SU-DHL-6 (cell line): ENCODE measurements at regions not wholly inside any gene's neighbourhood (a gene's known extent, or its start where the extent isn't known, plus 50 kb on each side); places are given as distances from the start of the nearest gene placed in this dataset.

Source experiments
- H2AFZ ChIP-seq: fragments of 200-600 bp; sonication (generic); 2 replicates; pipeline ENCODE4 v1.6.1; 2014; ENCODE audit warnings: low read depth, mild to moderate bottlenecking, moderate library complexity, mixed read lengths, antibody characterized with exemption, low read length; ENCODE audit not compliant: severe bottlenecking
- H3F3A ChIP-seq: fragments of 200-600 bp; shearing (Covaris generic); 2 replicates; pipeline ENCODE4 v1.6.0; 2016; ENCODE audit warnings: antibody characterized with exemption, mild to moderate bottlenecking; ENCODE audit not compliant: insufficient read depth
- H3K27ac ChIP-seq: fragments of 200-600 bp; sonication (generic); 2 replicates; pipeline ENCODE4 v1.5.1; 2016; ENCODE audit warnings: low read depth, mild to moderate bottlenecking, low read length, moderate library complexity, mixed read lengths
- H3K27me3 ChIP-seq: fragments of 200-600 bp; sonication (generic), shearing (Covaris generic); 2 replicates; pipeline ENCODE4 v1.6.0; 2014; ENCODE audit warnings: mild to moderate bottlenecking, low read length
- H3K36me3 ChIP-seq: fragments of 200-600 bp; sonication (generic); 2 replicates; pipeline ENCODE4 v1.6.1; 2014; ENCODE audit warnings: mild to moderate bottlenecking, low read length, mixed read lengths
- H3K4me2 ChIP-seq: fragments of 300-600, 200-600 bp; shearing (Covaris generic), sonication (generic); 2 replicates; pipeline ENCODE4 v1.6.0; 2014; ENCODE audit warnings: low read length, low read depth, mild to moderate bottlenecking; ENCODE audit not compliant: poor library complexity, severe bottlenecking
- H3K4me3 ChIP-seq: fragments of 200-600 bp; sonication (generic); 2 replicates; pipeline ENCODE4 v1.5.1; 2014; ENCODE audit warnings: antibody characterized with exemption, low read length, mild to moderate bottlenecking, mixed read lengths; ENCODE audit not compliant: insufficient read depth, poor library complexity, severe bottlenecking
- H3K79me2 ChIP-seq: fragments of 200-600 bp; sonication (generic); 2 replicates; pipeline ENCODE4 v1.6.1; 2014; ENCODE audit warnings: mild to moderate bottlenecking, low read length, moderate library complexity; ENCODE audit not compliant: insufficient read depth
- H3K9ac ChIP-seq: fragments of 200-600 bp; sonication (generic); 2 replicates; pipeline ENCODE4 v1.7.0; 2014; ENCODE audit warnings: mild to moderate bottlenecking, low read length
- H3K9me2 ChIP-seq: fragments of 200-600 bp; sonication (generic); replicated peaks from 2 replicates; pipeline ENCODE4 v1.6.1; 2014; ENCODE audit warnings: low read length; ENCODE audit not compliant: insufficient read depth
- H3K9me3 ChIP-seq: fragments of 200-600 bp; sonication (generic); 2 replicates; pipeline ENCODE4 v1.6.1; 2014; ENCODE audit warnings: low read length, mixed read lengths; ENCODE audit not compliant: insufficient read depth
- H4K20me1 ChIP-seq: fragments of 200-600 bp; sonication (generic); 2 replicates; pipeline ENCODE4 v1.6.1; 2014; ENCODE audit warnings: low read depth, mild to moderate bottlenecking, antibody characterized with exemption, low read length, moderate library complexity, mixed read lengths
- EZH2phosphoT487 ChIP-seq: fragments of 200-600 bp; sonication (generic), shearing (Covaris generic); conservative IDR thresholded peaks from 2 replicates; pipeline ENCODE4 v1.6.1; 2018; ENCODE audit warnings: mild to moderate bottlenecking, antibody characterized with exemption, low read length, moderate library complexity, mixed read lengths
- TF ChIP-seq, protein P1 (sequence below): fragments of 200-600 bp; sonication (generic); IDR thresholded peaks from one replicate; pipeline ENCODE4 v1.5.1; 2017; ENCODE audit warnings: antibody characterized with exemption, mild to moderate bottlenecking, low read length, moderate library complexity; ENCODE audit not compliant: insufficient read depth, poor library complexity, severe bottlenecking

DNA sequence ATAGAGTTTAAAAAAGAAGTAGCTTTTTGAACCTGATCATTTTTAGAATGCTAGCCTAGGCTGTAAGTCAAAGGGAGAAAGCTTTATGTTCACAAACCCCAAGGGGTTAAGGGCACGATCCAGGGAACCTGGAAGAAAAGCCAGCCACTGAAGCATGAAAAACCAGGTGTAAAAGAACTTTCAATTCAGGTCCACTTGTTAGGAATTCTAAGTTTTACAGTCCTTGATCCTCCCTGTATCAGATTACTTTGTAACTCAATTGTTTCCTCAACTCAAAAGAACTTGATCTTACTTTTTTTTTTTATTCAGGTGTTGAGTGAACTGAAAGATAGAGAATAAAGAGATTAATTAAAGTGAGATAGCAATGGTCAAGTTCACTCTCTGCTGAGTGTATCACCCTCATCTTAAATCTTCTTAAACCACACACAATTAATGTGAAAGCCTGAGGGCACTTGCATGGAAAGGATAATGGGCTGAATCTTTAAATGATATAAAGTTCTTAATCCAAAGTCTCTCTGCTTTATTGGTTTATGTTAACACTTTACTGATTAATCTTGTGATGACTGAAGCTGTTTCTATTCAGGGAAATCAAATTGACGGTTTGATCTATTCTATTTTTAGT, 672.2 kb upstream of the LRRN3 start:
- no peaks in the 10 kb centered on the region for H3K27me3 ChIP-seq
- H2AFZ ChIP-seq = no peak overlapping the region

DNA sequence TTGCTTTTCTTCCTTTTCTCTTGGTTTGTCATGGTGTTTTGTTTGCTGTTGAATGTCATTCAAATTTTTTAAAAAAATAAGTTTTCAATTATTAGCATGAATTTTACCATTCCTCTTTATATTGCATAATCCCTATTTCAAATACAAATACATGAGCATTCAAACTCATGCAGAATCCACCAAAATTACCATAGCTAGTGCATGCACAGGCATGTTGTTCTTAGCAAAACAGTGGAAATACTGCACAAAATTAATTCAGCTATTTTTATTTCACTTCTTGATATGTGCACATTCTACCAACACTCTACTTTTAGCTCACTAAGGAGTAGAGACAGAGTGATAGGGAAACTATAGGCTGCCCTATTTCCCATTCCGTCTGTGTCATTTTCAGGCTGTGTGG, 670.1 kb upstream of the LRRN3 start:
- TF ChIP-seq EZH2phosphoT487 = no peak
- TF ChIP-seq, protein P1, sequence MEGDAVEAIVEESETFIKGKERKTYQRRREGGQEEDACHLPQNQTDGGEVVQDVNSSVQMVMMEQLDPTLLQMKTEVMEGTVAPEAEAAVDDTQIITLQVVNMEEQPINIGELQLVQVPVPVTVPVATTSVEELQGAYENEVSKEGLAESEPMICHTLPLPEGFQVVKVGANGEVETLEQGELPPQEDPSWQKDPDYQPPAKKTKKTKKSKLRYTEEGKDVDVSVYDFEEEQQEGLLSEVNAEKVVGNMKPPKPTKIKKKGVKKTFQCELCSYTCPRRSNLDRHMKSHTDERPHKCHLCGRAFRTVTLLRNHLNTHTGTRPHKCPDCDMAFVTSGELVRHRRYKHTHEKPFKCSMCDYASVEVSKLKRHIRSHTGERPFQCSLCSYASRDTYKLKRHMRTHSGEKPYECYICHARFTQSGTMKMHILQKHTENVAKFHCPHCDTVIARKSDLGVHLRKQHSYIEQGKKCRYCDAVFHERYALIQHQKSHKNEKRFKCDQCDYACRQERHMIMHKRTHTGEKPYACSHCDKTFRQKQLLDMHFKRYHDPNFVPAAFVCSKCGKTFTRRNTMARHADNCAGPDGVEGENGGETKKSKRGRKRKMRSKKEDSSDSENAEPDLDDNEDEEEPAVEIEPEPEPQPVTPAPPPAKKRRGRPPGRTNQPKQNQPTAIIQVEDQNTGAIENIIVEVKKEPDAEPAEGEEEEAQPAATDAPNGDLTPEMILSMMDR = no peak
- Histone ChIP-seq H2AFZ (no peak overlapping the region), H3K9ac (no peak overlapping the region), H3F3A (no peaks in the 10 kb centered on the region), H3K79me2 (no peaks in the 10 kb centered on the region), H3K27me3 (no peaks in the 10 kb centered on the region), H3K9me2 (no peaks in the 10 kb centered on the region), H3K36me3 (no peaks in the 10 kb centered on the region), H3K9me3 (no peaks in the 10 kb centered on the region), H4K20me1 (no peaks in the 10 kb centered on the region), H3K4me3 (no peak overlapping the region), H3K4me2 (no peak overlapping the region), H3K27ac (no peak overlapping the region)

More for the DNA sequence above, 672.2 kb upstream of the LRRN3 start:
- H3K27ac ChIP-seq = no peak overlapping the region
- H3K9me3 ChIP-seq = no peaks in the 10 kb centered on the region
- H3K36me3 ChIP-seq = no peaks in the 10 kb centered on the region
- TF ChIP-seq, protein P1 = no peak
- TF ChIP-seq EZH2phosphoT487 = no peak
- no peak overlapping the region for H3K9ac ChIP-seq
- H3K4me2 ChIP-seq = no peak overlapping the region
- H4K20me1 ChIP-seq = no peaks in the 10 kb centered on the region
- no peaks in the 10 kb centered on the region for H3F3A ChIP-seq
- no peaks in the 10 kb centered on the region for H3K79me2 ChIP-seq
- H3K4me3 ChIP-seq = no peak overlapping the region
- no peaks in the 10 kb centered on the region for H3K9me2 ChIP-seq

DNA sequence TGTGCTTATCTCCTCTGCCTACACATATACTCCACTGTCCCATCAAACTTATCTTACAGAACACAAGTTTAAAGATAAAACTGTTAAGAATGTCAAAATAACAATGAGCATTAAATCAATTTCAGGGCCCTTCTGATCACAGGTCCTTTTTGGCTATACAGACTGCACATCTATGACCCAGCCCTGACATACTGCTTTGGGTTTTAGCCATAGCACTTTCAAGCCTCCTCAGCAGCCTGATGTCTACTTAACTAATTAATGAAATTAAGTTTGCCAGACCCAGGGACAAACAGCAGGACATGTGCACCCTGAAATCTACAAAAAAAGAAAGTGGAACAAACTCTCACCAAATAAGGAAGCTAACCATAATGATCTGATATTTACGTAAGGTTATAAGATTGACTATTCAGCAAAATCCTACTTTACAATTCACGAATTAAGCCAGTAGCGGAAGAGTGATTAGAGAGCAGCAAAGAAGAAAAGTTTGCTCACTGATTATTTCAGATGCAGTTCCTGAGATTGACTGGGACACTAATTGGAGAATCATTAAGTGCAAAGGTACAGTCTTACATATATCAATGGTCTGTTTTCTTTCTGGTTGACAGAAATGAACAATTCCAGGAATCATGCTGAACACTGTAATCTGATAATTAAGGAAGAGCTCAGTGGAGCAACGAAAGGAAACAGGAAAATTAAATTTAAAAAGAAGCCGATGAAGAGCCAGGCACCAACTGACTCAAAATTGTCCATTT, 669.3 kb upstream of the LRRN3 start:
- Histone ChIP-seq H3K9me2 (no peaks in the 10 kb centered on the region), H3K36me3 (no peaks in the 10 kb centered on the region), H2AFZ (no peak overlapping the region), H3K9me3 (no peaks in the 10 kb centered on the region), H3F3A (no peaks in the 10 kb centered on the region), H3K79me2 (no peaks in the 10 kb centered on the region), H3K27me3 (no peaks in the 10 kb centered on the region), H3K9ac (no peak overlapping the region), H3K4me2 (no peak overlapping the region), H3K4me3 (no peak overlapping the region), H3K27ac (no peak overlapping the region), H4K20me1 (no peaks in the 10 kb centered on the region)
- TF ChIP-seq, protein P1 = no peak
- TF ChIP-seq EZH2phosphoT487 = no peak
